ENCODE measurements at regions not wholly inside any gene's neighbourhood (a gene's known extent, or its start where the extent isn't known, plus 50 kb on each side); places are given as distances from the start of the nearest gene placed in this dataset.

GRCh38 chr3:145190761-145191160 is 970.2 kb downstream of the PLOD2 start:
- TF ChIP-seq EGR1 (IDR thresholded peaks at IDR 0.05) (no peak), CREB1 (IDR thresholded peaks at IDR 0.05; ENCODE audit: low read depth) (no peak), TEAD4 (IDR thresholded peaks at IDR 0.05) (no peak), REST (IDR thresholded peaks at IDR 0.05; ENCODE audit: low read depth) (no peak), TCF12 (IDR thresholded peaks at IDR 0.05; ENCODE audit: low read depth) (no peak), ZBTB7A (IDR thresholded peaks at IDR 0.05; ENCODE audit: low read depth) (no peak), FOXM1 (IDR thresholded peaks at IDR 0.05; ENCODE audit: borderline replicate concordance, low read depth) (no peak), EP300 (IDR thresholded peaks at IDR 0.05; ENCODE audit: borderline replicate concordance) (no peak), TAF1 (IDR thresholded peaks at IDR 0.05; ENCODE audit: low read depth) (no peak), MAX (IDR thresholded peaks at IDR 0.05) (no peak), YY1 (IDR thresholded peaks at IDR 0.05; ENCODE audit: low read depth) (no peak), RAD21 (IDR thresholded peaks at IDR 0.05; ENCODE audit: low read depth) (no peak), NFIC (IDR thresholded peaks at IDR 0.05) (no peak), USF1 (IDR thresholded peaks at IDR 0.05) (no peak), CEBPB (IDR thresholded peaks at IDR 0.05) (no peak)

- no peak for TF ChIP-seq TCF12 (IDR thresholded peaks at IDR 0.05; ENCODE audit: low read depth)
- no peak for TF ChIP-seq NFIC (IDR thresholded peaks at IDR 0.05)
These were observed 969.4 kb downstream of the PLOD2 start for GRCh38 chr3:145191543-145191942.

- TF ChIP-seq RAD21 (IDR thresholded peaks at IDR 0.05; ENCODE audit: low read depth): no peak
- TF ChIP-seq CREB1 (IDR thresholded peaks at IDR 0.05; ENCODE audit: low read depth): no peak
These were observed 963.7 kb downstream of the PLOD2 start for GRCh38 chr3:145197051-145197820.

- TF ChIP-seq NFIC (IDR thresholded peaks at IDR 0.05): no peak
- no peak for TF ChIP-seq CEBPB (IDR thresholded peaks at IDR 0.05)
- TF ChIP-seq REST (IDR thresholded peaks at IDR 0.05; ENCODE audit: low read depth): no peak
- no peak for TF ChIP-seq YY1 (IDR thresholded peaks at IDR 0.05; ENCODE audit: low read depth)
- no peak for TF ChIP-seq TCF12 (IDR thresholded peaks at IDR 0.05; ENCODE audit: low read depth)
- TF ChIP-seq ZBTB7A (IDR thresholded peaks at IDR 0.05; ENCODE audit: low read depth): no peak
- TF ChIP-seq EP300 (IDR thresholded peaks at IDR 0.05; ENCODE audit: borderline replicate concordance): no peak
- TF ChIP-seq EGR1 (IDR thresholded peaks at IDR 0.05): no peak
- TF ChIP-seq USF1 (IDR thresholded peaks at IDR 0.05): no peak
- no peak for TF ChIP-seq MAX (IDR thresholded peaks at IDR 0.05)
- TF ChIP-seq TAF1 (IDR thresholded peaks at IDR 0.05; ENCODE audit: low read depth): no peak
- TF ChIP-seq FOXM1 (IDR thresholded peaks at IDR 0.05; ENCODE audit: borderline replicate concordance, low read depth): no peak
- no peak for TF ChIP-seq TEAD4 (IDR thresholded peaks at IDR 0.05)
- no peak for TF ChIP-seq CREB1 (IDR thresholded peaks at IDR 0.05; ENCODE audit: low read depth)
- TF ChIP-seq RAD21 (IDR thresholded peaks at IDR 0.05; ENCODE audit: low read depth): no peak
These were observed 963.2 kb downstream of the PLOD2 start for GRCh38 chr3:145197821-145198220.

- TF ChIP-seq CREB1 (IDR thresholded peaks at IDR 0.05; ENCODE audit: low read depth) (no peak), RAD21 (IDR thresholded peaks at IDR 0.05; ENCODE audit: low read depth) (no peak), ZBTB7A (IDR thresholded peaks at IDR 0.05; ENCODE audit: low read depth) (no peak)
These were observed 951.4 kb downstream of the PLOD2 start for GRCh38 chr3:145209561-145209960.

- TF ChIP-seq YY1 (IDR thresholded peaks at IDR 0.05; ENCODE audit: low read depth) (no peak), NFIC (IDR thresholded peaks at IDR 0.05) (peak; percentile 31; the same call in 1 of the 2 replicates)
These were observed 941.4 kb downstream of the PLOD2 start for GRCh38 chr3:145219355-145220235.
